CD14-positive monocyte (primary cell): ENCODE measurements at regions not wholly inside any gene's neighbourhood (a gene's known extent, or its start where the extent isn't known, plus 50 kb on each side); places are given as distances from the start of the nearest gene placed in this dataset.

Experiments
- DNase-seq, 3 donors: peaks; one replicate each; pipeline ENCODE4 v3.0.0-alpha.2; 2011 to 2022
- H2AFZ ChIP-seq: 2 replicates; pipeline ENCODE4 v1.6.0; 2012; ENCODE audit warnings: mild to moderate bottlenecking, low read depth, low read length, inconsistent platforms; ENCODE audit not compliant: insufficient read depth, poor library complexity, severe bottlenecking
- H3K27ac ChIP-seq, 2 donors: 1 replicate in 1 of 2; 2 replicates in 1 of 2; pipeline ENCODE4 v1.5.1; 2012 to 2013; ENCODE audit warnings: low read length in 2 of 2, control low read depth in 1 of 2, inconsistent platforms in 1 of 2, low read depth in 1 of 2, mild to moderate bottlenecking in 1 of 2
- H3K27me3 ChIP-seq, 2 donors: one replicate each; pipeline versions ENCODE4 v1.6.0 to v1.6.1; 2011 to 2013; ENCODE audit warnings: low read length in 2 of 2; ENCODE audit not compliant: control insufficient read depth in 2 of 2, insufficient read depth in 2 of 2
- H3K36me3 ChIP-seq, 2 donors: replicated peaks in 1 of 2; 1 replicate in 1 of 2; 2 replicates in 1 of 2; pipeline versions ENCODE4 v1.5.1 to v1.6.1; 2012 to 2013; ENCODE audit warnings: low read length in 2 of 2, control low read depth in 1 of 2, inconsistent platforms in 1 of 2, mild to moderate bottlenecking in 1 of 2; ENCODE audit not compliant: insufficient read depth in 2 of 2, control insufficient read depth in 1 of 2
- H3K4me1 ChIP-seq, 2 donors: 1 replicate in 1 of 2; 2 replicates in 1 of 2; pipeline versions ENCODE4 v1.5.1 to v1.6.1; 2012 to 2013; ENCODE audit warnings: low read length in 2 of 2, control low read depth in 1 of 2, inconsistent platforms in 1 of 2, mild to moderate bottlenecking in 1 of 2, moderate library complexity in 1 of 2; ENCODE audit not compliant: insufficient read depth in 2 of 2, control insufficient read depth in 1 of 2
- H3K4me2 ChIP-seq: replicated peaks from 2 replicates; pipeline ENCODE3; 2012; ENCODE audit warnings: low read length, moderate library complexity, mild to moderate bottlenecking; ENCODE audit not compliant: poor library complexity, severe bottlenecking; ENCODE audit errors: extremely low read depth
- H3K4me3 ChIP-seq, 3 experiments: fragments of 200-600 bp in 1 of 3; sonication (generic) in 1 of 3; replicated peaks in 1 of 3; 1 replicate in 2 of 3; 2 replicates in 1 of 3; pipeline ENCODE4 v1.5.1; 2011 to 2013; ENCODE audit warnings: low read length in 3 of 3, mild to moderate bottlenecking in 3 of 3, control low read depth in 2 of 3, low read depth in 2 of 3, inconsistent platforms in 1 of 3, moderate library complexity in 1 of 3
- H3K79me2 ChIP-seq: 2 replicates; pipeline ENCODE4 v1.6.0; 2012; ENCODE audit warnings: mild to moderate bottlenecking, control low read depth, inconsistent platforms, low read length, moderate library complexity; ENCODE audit not compliant: insufficient read depth
- H3K9ac ChIP-seq: 2 replicates; pipeline ENCODE4 v1.6.0; 2017; ENCODE audit warnings: low read length, mild to moderate bottlenecking; ENCODE audit not compliant: insufficient read depth, poor library complexity, severe bottlenecking
- H3K9me3 ChIP-seq, 2 donors: replicated peaks in 1 of 2; 1 replicate in 1 of 2; 2 replicates in 1 of 2; pipeline versions ENCODE4 v1.5.1 to v1.6.1; 2012 to 2013; ENCODE audit warnings: low read length in 2 of 2, control low read depth in 1 of 2; ENCODE audit not compliant: control insufficient read depth in 1 of 2, insufficient read depth in 1 of 2
- H4K20me1 ChIP-seq: 2 replicates; pipeline ENCODE4 v1.6.0; 2012; ENCODE audit warnings: mild to moderate bottlenecking, low read length, control low read depth, moderate library complexity; ENCODE audit not compliant: insufficient read depth
- H3K27ac Mint-ChIP-seq, 7 donors: one replicate each; pipeline ENCODE4 v1.8.0; 2020; ENCODE audit warnings: mild to moderate bottlenecking in 7 of 7, mixed read lengths in 7 of 7, moderate library complexity in 6 of 7, inconsistent platforms in 2 of 7
- H3K27me3 Mint-ChIP-seq, 3 donors: one replicate each; pipeline ENCODE4 v1.8.0; 2021 to 2022; ENCODE audit warnings: low read depth in 3 of 3, mild to moderate bottlenecking in 3 of 3, mixed read lengths in 3 of 3, moderate library complexity in 3 of 3, inconsistent platforms in 1 of 3
- H3K36me3 Mint-ChIP-seq, 2 donors: one replicate each; pipeline ENCODE4 v1.8.0; 2020; ENCODE audit warnings: mixed read lengths in 2 of 2, inconsistent platforms in 1 of 2, mild to moderate bottlenecking in 1 of 2
- H3K4me1 Mint-ChIP-seq: one replicate; pipeline ENCODE4 v1.8.0; 2020; ENCODE audit warnings: mild to moderate bottlenecking, mixed read lengths
- H3K4me3 Mint-ChIP-seq, 2 donors: one replicate each; pipeline ENCODE4 v1.8.0; 2020; ENCODE audit warnings: mild to moderate bottlenecking in 2 of 2, mixed read lengths in 2 of 2, moderate library complexity in 1 of 2
- H3K9me3 Mint-ChIP-seq, 7 donors: one replicate each; pipeline ENCODE4 v1.8.0; 2020 to 2022; ENCODE audit warnings: mixed read lengths in 7 of 7, mild to moderate bottlenecking in 6 of 7, moderate library complexity in 6 of 7, inconsistent platforms in 2 of 7
- WGBS: methylation state at CpG from one replicate; pipeline ENCODE4 v1.1.5; 2013; ENCODE audit warnings: missing lambda C conversion rate; ENCODE audit not compliant: insufficient coverage; 5-methylcytosine and 5-hydroxymethylcytosine counted together
- intact Hi-C, 2 donors: fragments of 100-400 bp; cut with micrococcal nuclease; formaldehyde crosslinking; loops; one replicate each; pipeline versions ENCODE4 v1.15.0 to v1.15.1; 2023
- TF ChIP-seq, protein P1 (sequence below): fragments of 200-600 bp; IDR thresholded peaks from one replicate; pipeline ENCODE4 v1.8.0; 2022; ENCODE audit warnings: antibody characterized with exemption, mild to moderate bottlenecking

DNA sequence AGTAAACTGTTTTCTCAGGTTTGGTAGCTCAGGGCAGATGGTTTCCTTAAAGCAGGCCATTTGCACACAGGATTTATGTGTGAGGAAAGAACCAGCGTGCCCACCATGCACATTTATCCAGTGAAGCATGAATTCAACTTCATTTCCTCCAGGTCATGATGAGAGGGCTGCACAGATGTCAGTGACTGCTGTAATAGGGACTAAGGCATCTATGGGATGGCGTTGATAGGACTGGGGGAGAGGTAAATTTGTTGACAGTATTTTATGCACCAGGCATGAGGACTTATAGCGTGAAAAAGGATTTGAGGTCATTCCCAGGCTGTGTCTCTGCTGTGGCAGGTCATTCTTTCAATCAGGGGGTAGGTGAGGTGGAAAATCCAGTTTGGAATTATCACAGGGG lies 302.9 kb downstream of the XPNPEP1 start:
- no peak overlapping the region for H2AFZ ChIP-seq
- H3K9ac ChIP-seq = no peak overlapping the region
- TF ChIP-seq, protein P1, sequence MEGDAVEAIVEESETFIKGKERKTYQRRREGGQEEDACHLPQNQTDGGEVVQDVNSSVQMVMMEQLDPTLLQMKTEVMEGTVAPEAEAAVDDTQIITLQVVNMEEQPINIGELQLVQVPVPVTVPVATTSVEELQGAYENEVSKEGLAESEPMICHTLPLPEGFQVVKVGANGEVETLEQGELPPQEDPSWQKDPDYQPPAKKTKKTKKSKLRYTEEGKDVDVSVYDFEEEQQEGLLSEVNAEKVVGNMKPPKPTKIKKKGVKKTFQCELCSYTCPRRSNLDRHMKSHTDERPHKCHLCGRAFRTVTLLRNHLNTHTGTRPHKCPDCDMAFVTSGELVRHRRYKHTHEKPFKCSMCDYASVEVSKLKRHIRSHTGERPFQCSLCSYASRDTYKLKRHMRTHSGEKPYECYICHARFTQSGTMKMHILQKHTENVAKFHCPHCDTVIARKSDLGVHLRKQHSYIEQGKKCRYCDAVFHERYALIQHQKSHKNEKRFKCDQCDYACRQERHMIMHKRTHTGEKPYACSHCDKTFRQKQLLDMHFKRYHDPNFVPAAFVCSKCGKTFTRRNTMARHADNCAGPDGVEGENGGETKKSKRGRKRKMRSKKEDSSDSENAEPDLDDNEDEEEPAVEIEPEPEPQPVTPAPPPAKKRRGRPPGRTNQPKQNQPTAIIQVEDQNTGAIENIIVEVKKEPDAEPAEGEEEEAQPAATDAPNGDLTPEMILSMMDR = no peak
- DNase-seq = no peak
- no peak overlapping the region for H3K27ac ChIP-seq
- Mint-ChIP-seq H3K36me3 (no peaks in the 10 kb centered on the region), H3K27me3 (no peaks in the 10 kb centered on the region), H3K9me3 (peaks cover 0 to 11% (median 5%) of the 10 kb centered on the region in 7 donors), H3K27ac (no peak overlapping the region), H3K4me3 (no peak overlapping the region), H3K4me1 (no peaks in the 10 kb centered on the region)
- no peaks in the 10 kb centered on the region for H3K27me3 ChIP-seq
- 45% methylated on average over 3 of the region's 3 CpGs for WGBS
- intact Hi-C loops = no loop called here
- no peaks in the 10 kb centered on the region for H3K4me1 ChIP-seq
- no peaks in the 10 kb centered on the region for H4K20me1 ChIP-seq
- H3K4me2 ChIP-seq = no peak overlapping the region
- H3K9me3 ChIP-seq = peaks cover 0 to 5% of the 10 kb centered on the region in 2 donors
- H3K4me3 ChIP-seq = no peak overlapping the region
- no peaks in the 10 kb centered on the region for H3K36me3 ChIP-seq
- H3K79me2 ChIP-seq = no peaks in the 10 kb centered on the region

DNA sequence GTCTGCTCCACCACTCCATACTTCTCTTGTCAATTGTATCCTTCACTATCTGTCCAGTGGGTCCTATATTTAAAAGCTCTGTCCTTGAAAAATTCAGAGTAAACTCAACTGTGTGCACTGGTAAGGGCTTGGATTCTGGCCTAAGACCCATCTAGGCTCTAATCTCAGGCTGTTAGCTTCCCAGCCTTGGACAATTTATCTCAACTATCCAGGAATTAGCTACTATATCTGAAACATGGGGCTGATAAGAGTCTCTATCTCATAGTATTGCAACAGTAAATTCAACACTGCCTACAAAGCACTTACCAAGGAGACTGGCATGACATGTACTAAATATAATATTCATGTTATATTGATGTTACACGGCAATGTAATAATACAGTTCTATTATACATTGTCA lies 303.4 kb downstream of the XPNPEP1 start:
- Mint-ChIP-seq H3K9me3 (peaks cover 2 to 11% (median 6%) of the 10 kb centered on the region in 7 donors), H3K4me3 (no peak overlapping the region), H3K27me3 (no peaks in the 10 kb centered on the region), H3K27ac (no peak overlapping the region), H3K36me3 (no peaks in the 10 kb centered on the region), H3K4me1 (no peaks in the 10 kb centered on the region)
- Histone ChIP-seq H3K79me2 (no peaks in the 10 kb centered on the region), H3K36me3 (no peaks in the 10 kb centered on the region), H3K9ac (no peak overlapping the region), H4K20me1 (no peaks in the 10 kb centered on the region), H3K4me2 (no peak overlapping the region), H3K4me3 (no peak overlapping the region), H3K27ac (no peak overlapping the region), H3K4me1 (no peaks in the 10 kb centered on the region), H3K9me3 (peaks cover 0 to 5% of the 10 kb centered on the region in 2 donors), H2AFZ (no peak overlapping the region), H3K27me3 (no peaks in the 10 kb centered on the region)
- DNase-seq = no peak
- no CpG with 5 or more reads among the region's 1 CpG for WGBS
- intact Hi-C loops = no loop called here
- TF ChIP-seq, protein P1 = no peak
